ENCODE measurements at regions not wholly inside any gene's neighbourhood (a gene's known extent, or its start where the extent isn't known, plus 50 kb on each side); places are given as distances from the start of the nearest gene placed in this dataset.

GRCh38 chr5:174606153-174606552 lies 118.2 kb upstream of the MSX2 start:
- TF ChIP-seq GABPA (IDR thresholded peaks at IDR 0.05 in 1 of 2, conservative IDR thresholded peaks at IDR 0.05 in 1 of 2) (no peak), FOXA2 (IDR thresholded peaks at IDR 0.05) (no peak), HNF4G (IDR thresholded peaks at IDR 0.05) (no peak), FOXA1 (IDR thresholded peaks at IDR 0.05) (no peak), TAF1 (conservative IDR thresholded peaks at IDR 0.05) (no peak), SP1 (IDR thresholded peaks at IDR 0.05) (no peak), HNF4A (conservative IDR thresholded peaks at IDR 0.05) (no peak)
- Histone ChIP-seq H3K4me3 (ENCODE audit: low read depth in 1 of 3, low read length in 3 of 3) (no peak overlapping the region), H3K9ac (ENCODE audit: low read depth in 1 of 2, low read length in 2 of 2) (no peak overlapping the region), H3K4me1 (ENCODE audit: control insufficient read depth in 4 of 4, insufficient read depth in 4 of 4, low read length in 3 of 4) (no peaks in the 10 kb centered on the region), H3K27ac (ENCODE audit: low read depth in 1 of 2, low read length in 2 of 2) (no peak overlapping the region), H3K9me3 (ENCODE audit: control insufficient read depth in 4 of 4, low read length in 3 of 4) (peaks cover 0 to 3% (median 2%) of the 10 kb centered on the region in 4 donors), H3K27me3 (ENCODE audit: control insufficient read depth in 4 of 4, insufficient read depth in 4 of 4, low read length in 3 of 4) (no peaks in the 10 kb centered on the region), H3K36me3 (ENCODE audit: control insufficient read depth in 4 of 4, insufficient read depth in 3 of 4, low read depth in 1 of 4, low read length in 3 of 4) (no peaks in the 10 kb centered on the region)
- DNase-seq (ENCODE audit: low spot score), result no peak
- WGBS, result 84% methylated on average over 3 of the region's 3 CpGs

DNA sequence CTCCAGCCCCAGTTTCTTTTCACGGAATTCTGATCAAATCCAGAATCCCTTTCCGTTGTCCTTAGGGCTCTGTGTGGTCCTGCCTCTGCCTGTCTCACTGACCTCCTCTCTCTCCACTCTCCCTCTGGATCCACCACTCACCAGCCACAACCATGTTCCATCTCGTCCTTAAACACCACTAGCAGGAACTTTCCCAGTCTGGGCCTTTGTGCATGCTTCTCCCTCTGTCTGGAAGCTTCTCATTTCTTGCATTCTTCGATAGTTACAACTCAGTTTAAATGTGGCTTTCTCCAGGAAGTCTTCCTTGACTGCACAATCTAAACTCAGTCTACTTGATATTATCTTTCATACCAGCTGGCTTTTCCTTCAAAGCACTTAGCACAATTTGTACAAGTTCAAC lies 117.7 kb upstream of the MSX2 start:
- TF ChIP-seq RAD21 (IDR thresholded peaks at IDR 0.05), result no peak
- TF ChIP-seq MAX (IDR thresholded peaks at IDR 0.05), result no peak
- TF ChIP-seq, protein P1, sequence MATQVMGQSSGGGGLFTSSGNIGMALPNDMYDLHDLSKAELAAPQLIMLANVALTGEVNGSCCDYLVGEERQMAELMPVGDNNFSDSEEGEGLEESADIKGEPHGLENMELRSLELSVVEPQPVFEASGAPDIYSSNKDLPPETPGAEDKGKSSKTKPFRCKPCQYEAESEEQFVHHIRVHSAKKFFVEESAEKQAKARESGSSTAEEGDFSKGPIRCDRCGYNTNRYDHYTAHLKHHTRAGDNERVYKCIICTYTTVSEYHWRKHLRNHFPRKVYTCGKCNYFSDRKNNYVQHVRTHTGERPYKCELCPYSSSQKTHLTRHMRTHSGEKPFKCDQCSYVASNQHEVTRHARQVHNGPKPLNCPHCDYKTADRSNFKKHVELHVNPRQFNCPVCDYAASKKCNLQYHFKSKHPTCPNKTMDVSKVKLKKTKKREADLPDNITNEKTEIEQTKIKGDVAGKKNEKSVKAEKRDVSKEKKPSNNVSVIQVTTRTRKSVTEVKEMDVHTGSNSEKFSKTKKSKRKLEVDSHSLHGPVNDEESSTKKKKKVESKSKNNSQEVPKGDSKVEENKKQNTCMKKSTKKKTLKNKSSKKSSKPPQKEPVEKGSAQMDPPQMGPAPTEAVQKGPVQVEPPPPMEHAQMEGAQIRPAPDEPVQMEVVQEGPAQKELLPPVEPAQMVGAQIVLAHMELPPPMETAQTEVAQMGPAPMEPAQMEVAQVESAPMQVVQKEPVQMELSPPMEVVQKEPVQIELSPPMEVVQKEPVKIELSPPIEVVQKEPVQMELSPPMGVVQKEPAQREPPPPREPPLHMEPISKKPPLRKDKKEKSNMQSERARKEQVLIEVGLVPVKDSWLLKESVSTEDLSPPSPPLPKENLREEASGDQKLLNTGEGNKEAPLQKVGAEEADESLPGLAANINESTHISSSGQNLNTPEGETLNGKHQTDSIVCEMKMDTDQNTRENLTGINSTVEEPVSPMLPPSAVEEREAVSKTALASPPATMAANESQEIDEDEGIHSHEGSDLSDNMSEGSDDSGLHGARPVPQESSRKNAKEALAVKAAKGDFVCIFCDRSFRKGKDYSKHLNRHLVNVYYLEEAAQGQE (IDR thresholded peaks at IDR 0.05), result no peak
- no peak for TF ChIP-seq FOXA2 (IDR thresholded peaks at IDR 0.05)
- TF ChIP-seq ZBTB33 (IDR thresholded peaks at IDR 0.05), result no peak
- no peak for TF ChIP-seq RXRA (IDR thresholded peaks at IDR 0.05)
- no peak for TF ChIP-seq EGR1 (IDR thresholded peaks at IDR 0.05; ENCODE audit: low read depth in 2 of 2)
- TF ChIP-seq TAF1 (conservative IDR thresholded peaks at IDR 0.05), result no peak
- TF ChIP-seq NR2F2 (IDR thresholded peaks at IDR 0.05), result no peak
- TF ChIP-seq JUND (IDR thresholded peaks at IDR 0.05), result no peak
- TF ChIP-seq YY1 (IDR thresholded peaks at IDR 0.05), result no peak
- no peak for TF ChIP-seq GABPA (IDR thresholded peaks at IDR 0.05 in 1 of 2, conservative IDR thresholded peaks at IDR 0.05 in 1 of 2)
- no peak for TF ChIP-seq ATF3 (IDR thresholded peaks at IDR 0.05)
- TF ChIP-seq CTCF (IDR thresholded peaks at IDR 0.05; ENCODE audit: low read depth, low read length, missing input control), result no peak
- Histone ChIP-seq H3K4me1 (ENCODE audit: control insufficient read depth in 4 of 4, insufficient read depth in 4 of 4, low read length in 3 of 4) (no peaks in the 10 kb centered on the region), H3K27ac (ENCODE audit: low read depth in 1 of 2, low read length in 2 of 2) (no peak overlapping the region), H3K9ac (ENCODE audit: low read depth in 1 of 2, low read length in 2 of 2) (no peak overlapping the region), H3K27me3 (ENCODE audit: control insufficient read depth in 4 of 4, insufficient read depth in 4 of 4, low read length in 3 of 4) (no peaks in the 10 kb centered on the region), H3K9me3 (ENCODE audit: control insufficient read depth in 4 of 4, low read length in 3 of 4) (peaks cover 0 to 3% (median 2%) of the 10 kb centered on the region in 4 donors), H3K36me3 (ENCODE audit: control insufficient read depth in 4 of 4, insufficient read depth in 3 of 4, low read depth in 1 of 4, low read length in 3 of 4) (no peaks in the 10 kb centered on the region), H3K4me3 (ENCODE audit: low read depth in 1 of 3, low read length in 3 of 3) (no peak overlapping the region)
- 46% methylated on average over 4 of the region's 4 CpGs for WGBS
- DNase-seq (ENCODE audit: low spot score), result no peak
